ENCODE measurements at regions not wholly inside any gene's neighbourhood (a gene's known extent, or its start where the extent isn't known, plus 50 kb on each side); places are given as distances from the start of the nearest gene placed in this dataset.

DNA sequence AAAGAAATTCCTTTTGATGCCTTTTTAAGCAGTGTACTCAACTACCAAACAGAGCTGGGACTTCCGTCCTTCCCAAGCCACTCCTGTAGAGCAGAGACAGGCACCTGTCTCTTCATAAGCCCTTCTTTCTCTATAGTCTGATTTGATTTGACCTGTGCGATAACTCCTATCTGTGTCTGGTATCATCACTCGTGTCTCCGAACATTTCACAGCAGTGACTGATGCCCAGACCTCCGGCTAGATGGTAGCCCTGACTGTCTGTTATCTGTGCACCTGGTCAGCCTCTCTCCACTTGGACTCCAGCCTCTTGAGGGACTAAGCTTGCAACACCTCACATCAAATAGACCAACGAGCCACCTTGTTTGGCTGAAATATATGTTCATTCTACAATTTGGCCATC lies 316.2 kb upstream of the ZNF507 start:
- 86% methylated on average over 6 of the region's 6 CpGs for WGBS
- Histone ChIP-seq H3K27ac (replicated peaks in 1 of 4) (no peak overlapping the region), H3K36me3 (no peaks in the 10 kb centered on the region), H3K4me1 (no peaks in the 10 kb centered on the region), H3K9me3 (no peaks in the 10 kb centered on the region), H3K4me3 (no peak overlapping the region), H3K27me3 (peaks cover 0 to 17% (median 0%) of the 10 kb centered on the region in 4 donors)
- no peak for DNase-seq (ENCODE audit: extremely low spot score)
- intact Hi-C loops (cut with DNase I) = no loop called here
- TF ChIP-seq POLR2A (IDR thresholded peaks at IDR 0.05; ENCODE audit: low read depth) (no peak), CTCF (IDR thresholded peaks at IDR 0.05) (no peak), POLR2AphosphoS5 (IDR thresholded peaks at IDR 0.05) (no peak), EP300 (IDR thresholded peaks at IDR 0.05) (no peak)

DNA sequence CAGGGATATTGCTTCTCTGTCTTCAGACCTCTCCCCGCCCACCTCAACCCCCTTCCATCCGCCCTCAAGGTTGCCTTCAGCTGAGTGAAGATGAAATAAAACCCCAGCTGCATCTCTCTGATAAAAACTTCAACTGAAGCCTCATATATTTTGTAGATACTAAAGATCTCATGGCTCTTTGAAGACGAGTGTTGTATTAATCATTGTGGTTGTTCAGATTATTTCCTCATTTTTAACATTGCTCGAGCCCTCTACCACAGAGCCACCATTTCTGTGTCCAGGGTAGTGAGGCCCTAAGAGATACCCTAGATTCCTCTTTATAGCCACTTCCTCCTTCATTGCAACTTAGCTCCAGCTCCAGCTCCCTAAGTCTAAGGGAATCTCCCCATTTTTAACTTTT lies 312.8 kb upstream of the ZNF507 start:
- Histone ChIP-seq H3K27me3 (peaks cover 0 to 14% (median 0%) of the 10 kb centered on the region in 4 donors), H3K4me1 (peaks cover 0 to 1% (median under 1%) of the 10 kb centered on the region in 4 donors), H3K36me3 (no peaks in the 10 kb centered on the region), H3K4me3 (no peak overlapping the region), H3K27ac (replicated peaks in 1 of 4) (no peak overlapping the region), H3K9me3 (no peaks in the 10 kb centered on the region)
- TF ChIP-seq POLR2AphosphoS5 (IDR thresholded peaks at IDR 0.05) (no peak), CTCF (IDR thresholded peaks at IDR 0.05) (no peak), EP300 (IDR thresholded peaks at IDR 0.05) (no peak), POLR2A (IDR thresholded peaks at IDR 0.05; ENCODE audit: low read depth) (no peak)
- DNase-seq (ENCODE audit: extremely low spot score) = no peak
- WGBS = 73% methylated on average over 4 of the region's 4 CpGs
- intact Hi-C loops (cut with DNase I) = no loop called here

GRCh38 chr19:32035626-32036025 lies 309.8 kb upstream of the ZNF507 start:
- Histone ChIP-seq H3K9me3 (no peaks in the 10 kb centered on the region), H3K36me3 (no peaks in the 10 kb centered on the region), H3K4me3 (no peak overlapping the region), H3K4me1 (peaks cover 0 to 21% (median 14%) of the 10 kb centered on the region in 4 donors), H3K27me3 (no peaks in the 10 kb centered on the region), H3K27ac (replicated peaks in 1 of 4) (no peak overlapping the region)
- intact Hi-C loops (cut with DNase I) = no loop called here
- TF ChIP-seq POLR2AphosphoS5 (IDR thresholded peaks at IDR 0.05) (no peak), POLR2A (IDR thresholded peaks at IDR 0.05; ENCODE audit: low read depth) (no peak), CTCF (IDR thresholded peaks at IDR 0.05) (no peak), EP300 (IDR thresholded peaks at IDR 0.05) (no peak)
- no peak for DNase-seq (ENCODE audit: extremely low spot score)
- WGBS = 89% methylated on average over 3 of the region's 3 CpGs

DNA sequence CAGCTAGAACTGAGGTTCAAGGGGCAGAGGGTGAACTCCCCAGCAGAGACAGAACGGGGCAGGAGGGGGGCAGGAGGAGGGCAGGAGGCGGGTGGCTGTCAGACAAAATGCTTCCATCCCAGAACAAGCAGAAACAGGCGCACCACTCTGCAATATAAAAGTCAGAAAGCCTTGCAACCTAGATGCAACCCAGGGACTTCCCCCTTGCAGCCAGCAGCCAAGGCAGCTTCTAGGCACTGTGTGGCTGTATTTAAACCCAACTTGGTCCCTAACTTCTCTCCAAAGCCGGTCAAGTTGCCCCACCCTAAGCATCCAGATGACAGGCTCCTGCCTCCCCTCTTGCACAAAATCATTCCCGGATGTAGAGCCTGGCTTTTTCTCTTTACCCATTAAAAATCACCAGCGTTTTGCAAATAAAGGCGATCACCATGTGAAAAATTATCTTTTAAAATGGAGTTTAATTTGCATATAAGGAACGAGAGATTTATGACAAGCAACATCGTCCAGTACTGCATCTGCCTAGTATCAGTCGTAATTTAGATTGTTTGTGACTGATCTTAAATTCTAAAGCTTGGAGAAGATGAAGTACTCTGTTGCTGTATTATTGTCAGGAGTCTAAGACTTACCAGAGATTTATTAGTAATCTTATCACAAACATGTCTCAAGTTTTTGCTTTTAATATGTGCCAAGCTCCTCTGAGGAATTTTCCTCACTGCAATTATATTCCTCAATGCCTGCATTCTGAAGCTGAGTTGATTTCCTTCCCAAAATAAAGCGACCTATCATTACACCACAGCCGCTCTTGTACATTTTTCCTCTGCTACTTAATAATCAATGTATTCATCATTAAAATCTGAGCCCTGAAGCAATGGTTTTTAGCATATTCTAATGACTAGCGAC lies 307.1 kb upstream of the ZNF507 start:
- Histone ChIP-seq H3K9me3 (no peaks in the 10 kb centered on the region), H3K27ac (replicated peaks in 1 of 4) (no peak overlapping the region), H3K4me1 (peaks cover 0 to 35% (median 26%) of the 10 kb centered on the region in 4 donors), H3K36me3 (no peaks in the 10 kb centered on the region), H3K4me3 (no peak overlapping the region), H3K27me3 (peaks cover 0 to 7% (median 2%) of the 10 kb centered on the region in 4 donors)
- TF ChIP-seq POLR2AphosphoS5 (IDR thresholded peaks at IDR 0.05) (no peak), CTCF (IDR thresholded peaks at IDR 0.05) (no peak), EP300 (IDR thresholded peaks at IDR 0.05) (no peak), POLR2A (IDR thresholded peaks at IDR 0.05; ENCODE audit: low read depth) (no peak)
- intact Hi-C loops (cut with DNase I) = no loop called here
- no peak for DNase-seq (ENCODE audit: extremely low spot score)
- 44% methylated on average over 13 of the region's 13 CpGs for WGBS

Measured in esophagus muscularis mucosa (tissue), 4 donors.